SK-N-SH treated with all-trans-retinoic acid at 6 μM for 48 hours (cell line): ENCODE measurements at regions not wholly inside any gene's neighbourhood (a gene's known extent, or its start where the extent isn't known, plus 50 kb on each side); places are given as distances from the start of the nearest gene placed in this dataset.

Source experiments
- ATAC-seq: fragments of 200-7000 bp; cut with Tn5 transposase; 3 replicates; pipeline ENCODE4 v1.9.1; 2020; ENCODE audit warnings: mild to moderate bottlenecking, moderate library complexity
- ARNTL ChIP-seq: fragments of 450-650 bp; formaldehyde crosslinking; IDR thresholded peaks from 2 replicates; pipeline ENCODE4 v1.5.0; 2020; ENCODE audit warnings: low read depth, mild to moderate bottlenecking, moderate library complexity, borderline replicate concordance
- BACH2 ChIP-seq: fragments of 250-450 bp; sonication (Bioruptor Pico); IDR thresholded peaks from 2 replicates; pipeline ENCODE4 v1.9.0; 2021; ENCODE audit warnings: mild to moderate bottlenecking, borderline replicate concordance
- CREB5 ChIP-seq: fragments of 250-450 bp; sonication (Bioruptor Pico); IDR thresholded peaks from 2 replicates; pipeline ENCODE4 v1.5.1; 2020; ENCODE audit warnings: low read depth, mild to moderate bottlenecking, moderate library complexity
- CSDC2 ChIP-seq: fragments of 250-450 bp; sonication (Bioruptor Pico); IDR thresholded peaks from 2 replicates; pipeline ENCODE4 v1.5.0; 2020; ENCODE audit warnings: mild to moderate bottlenecking, moderate library complexity
- CSRNP3 ChIP-seq: fragments of 250-450 bp; sonication (Bioruptor Pico); IDR thresholded peaks from 2 replicates; pipeline ENCODE4 v1.5.1; 2021; ENCODE audit warnings: mild to moderate bottlenecking, moderate library complexity
- ESRRG ChIP-seq: fragments of 250-450 bp; sonication (Bioruptor Pico); IDR thresholded peaks from 2 replicates; pipeline ENCODE4 v1.6.1; 2021; ENCODE audit warnings: mild to moderate bottlenecking
- GLIS3 ChIP-seq: fragments of 250-450 bp; sonication (Bioruptor Pico); IDR thresholded peaks from 2 replicates; pipeline ENCODE4 v1.5.0; 2020; ENCODE audit warnings: mild to moderate bottlenecking, moderate library complexity
- ISL1 ChIP-seq: fragments of 250-450 bp; sonication (Bioruptor Pico); IDR thresholded peaks from 2 replicates; pipeline ENCODE4 v2.1.2; 2022; ENCODE audit warnings: mild to moderate bottlenecking, moderate library complexity
- OSR1 ChIP-seq: fragments of 250-450 bp; sonication (Bioruptor Pico); IDR thresholded peaks from 2 replicates; pipeline ENCODE4 v1.8.0; 2022; ENCODE audit warnings: moderate library complexity, mild to moderate bottlenecking, inconsistent platforms
- PATZ1 ChIP-seq: fragments of 250-450 bp; sonication (Bioruptor Pico); IDR thresholded peaks from 2 replicates; pipeline ENCODE4 v1.8.0; 2020; ENCODE audit warnings: mild to moderate bottlenecking, moderate library complexity, borderline replicate concordance
- RARB ChIP-seq: fragments of 250-450 bp; sonication (Bioruptor Pico); IDR thresholded peaks from 2 replicates; pipeline ENCODE4 v1.8.0; 2021; ENCODE audit warnings: mild to moderate bottlenecking, moderate library complexity
- SNAI2 ChIP-seq: fragments of 250-450 bp; sonication (Bioruptor Pico); IDR thresholded peaks from 2 replicates; pipeline ENCODE4 v1.5.0; 2020; ENCODE audit warnings: mild to moderate bottlenecking, moderate library complexity
- TCF4 ChIP-seq: fragments of 250-450 bp; sonication (Bioruptor Pico); IDR thresholded peaks from 2 replicates; pipeline ENCODE4 v1.8.0; 2021; ENCODE audit warnings: mild to moderate bottlenecking, moderate library complexity, borderline replicate concordance
- TOX ChIP-seq: fragments of 250-450 bp; sonication (Bioruptor Pico); IDR thresholded peaks from 2 replicates; pipeline ENCODE4 v1.8.0; 2021; ENCODE audit warnings: mild to moderate bottlenecking, moderate library complexity, borderline replicate concordance
- TSHZ2 ChIP-seq: fragments of 250-450 bp; sonication (Bioruptor Pico); IDR thresholded peaks from 2 replicates; pipeline ENCODE4 v1.5.0; 2020; ENCODE audit warnings: mild to moderate bottlenecking, moderate library complexity
- ZC3H10 ChIP-seq: fragments of 250-450 bp; sonication (Bioruptor Pico); IDR thresholded peaks from 2 replicates; pipeline ENCODE4 v1.5.1; 2021; ENCODE audit warnings: mild to moderate bottlenecking, moderate library complexity
- ZFP3 ChIP-seq: fragments of 250-450 bp; sonication (Bioruptor Pico); IDR thresholded peaks from 2 replicates; pipeline ENCODE4 v1.5.0; 2020; ENCODE audit warnings: mild to moderate bottlenecking, moderate library complexity
- ZFP30 ChIP-seq: fragments of 450-650 bp; formaldehyde crosslinking; IDR thresholded peaks from 2 replicates; pipeline ENCODE4 v1.5.0; 2022; ENCODE audit warnings: mild to moderate bottlenecking, moderate library complexity
- ZNF565 ChIP-seq: fragments of 450-650 bp; formaldehyde crosslinking; conservative IDR thresholded peaks from 2 replicates; pipeline ENCODE4 v1.5.0; 2020; ENCODE audit warnings: low read depth, mild to moderate bottlenecking, moderate library complexity
- ZNF70 ChIP-seq: fragments of 450-650 bp; formaldehyde crosslinking; IDR thresholded peaks from 2 replicates; pipeline ENCODE4 v1.5.0; 2020; ENCODE audit warnings: mild to moderate bottlenecking, moderate library complexity
- TF ChIP-seq, protein P1 (sequence below): fragments of 250-450 bp; sonication (Bioruptor Pico); IDR thresholded peaks from 2 replicates; pipeline ENCODE4 v1.8.0; 2021; ENCODE audit warnings: low read depth, mild to moderate bottlenecking, moderate library complexity, borderline replicate concordance

- no peak for ATAC-seq
- TF ChIP-seq RARB (CRISPR knock-in tag) (no peak), CREB5 (no peak), ARNTL (no peak), ZFP3 (CRISPR knock-in tag) (no peak), SNAI2 (CRISPR knock-in tag) (no peak)
Measured at GRCh38 chrX:17993062-17993461, 132.0 kb upstream of the RAI2 start.

DNA sequence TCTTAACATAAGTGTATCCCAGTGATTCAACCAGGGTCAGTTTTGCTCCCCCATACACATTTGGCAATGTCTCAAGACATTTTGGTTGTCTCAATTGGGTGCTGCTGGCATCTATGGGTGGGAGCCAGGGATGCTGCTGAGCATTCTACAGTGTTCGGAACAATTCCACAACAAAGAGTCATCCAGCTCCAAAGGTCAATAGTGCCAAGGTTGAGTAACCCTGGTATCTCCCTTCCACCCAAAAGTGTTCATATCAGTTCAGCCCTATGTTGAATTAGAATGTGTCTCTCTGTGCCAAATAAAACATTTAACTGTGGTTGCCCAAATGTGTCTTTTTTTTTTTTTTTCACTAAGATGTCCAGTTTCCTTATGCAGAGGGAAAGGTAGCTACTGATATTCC is 129.4 kb upstream of the RAI2 start:
- TF ChIP-seq ESRRG = no peak
- no peak for TF ChIP-seq TOX
- no peak for TF ChIP-seq ZNF70 (CRISPR knock-in tag)
- TF ChIP-seq BACH2 (CRISPR knock-in tag) = no peak
- no peak for TF ChIP-seq ZFP30
- no peak for ATAC-seq

- no peak for ATAC-seq
- no peak for TF ChIP-seq ZNF70 (CRISPR knock-in tag)
- TF ChIP-seq ESRRG = no peak
- TF ChIP-seq ISL1 = no peak
- no peak for TF ChIP-seq ZC3H10 (CRISPR knock-in tag)
- no peak for TF ChIP-seq CSRNP3
- TF ChIP-seq SNAI2 (CRISPR knock-in tag) = no peak
- no peak for TF ChIP-seq PATZ1 (CRISPR knock-in tag)
- TF ChIP-seq ZFP30 = no peak
- TF ChIP-seq TOX = no peak
- TF ChIP-seq ZFP3 (CRISPR knock-in tag) = no peak
- TF ChIP-seq CREB5 = no peak
- TF ChIP-seq TSHZ2 (CRISPR knock-in tag) = no peak
- no peak for TF ChIP-seq ZNF565
- no peak for TF ChIP-seq TCF4 (CRISPR knock-in tag)
- no peak for TF ChIP-seq GLIS3 (CRISPR knock-in tag)
- TF ChIP-seq, protein P1, sequence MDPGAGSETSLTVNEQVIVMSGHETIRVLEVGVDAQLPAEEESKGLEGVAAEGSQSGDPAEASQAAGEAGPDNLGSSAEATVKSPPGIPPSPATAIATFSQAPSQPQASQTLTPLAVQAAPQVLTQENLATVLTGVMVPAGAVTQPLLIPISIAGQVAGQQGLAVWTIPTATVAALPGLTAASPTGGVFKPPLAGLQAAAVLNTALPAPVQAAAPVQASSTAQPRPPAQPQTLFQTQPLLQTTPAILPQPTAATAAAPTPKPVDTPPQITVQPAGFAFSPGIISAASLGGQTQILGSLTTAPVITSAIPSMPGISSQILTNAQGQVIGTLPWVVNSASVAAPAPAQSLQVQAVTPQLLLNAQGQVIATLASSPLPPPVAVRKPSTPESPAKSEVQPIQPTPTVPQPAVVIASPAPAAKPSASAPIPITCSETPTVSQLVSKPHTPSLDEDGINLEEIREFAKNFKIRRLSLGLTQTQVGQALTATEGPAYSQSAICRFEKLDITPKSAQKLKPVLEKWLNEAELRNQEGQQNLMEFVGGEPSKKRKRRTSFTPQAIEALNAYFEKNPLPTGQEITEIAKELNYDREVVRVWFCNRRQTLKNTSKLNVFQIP = no peak
- no peak for TF ChIP-seq OSR1 (CRISPR knock-in tag)
- no peak for TF ChIP-seq CSDC2 (CRISPR knock-in tag)
- no peak for TF ChIP-seq ARNTL
Measured at GRCh38 chrX:17987783-17988182, 126.7 kb upstream of the RAI2 start.
